Effector memory CD8-positive, alpha-beta T cell (primary cell): ENCODE measurements at regions not wholly inside any gene's neighbourhood (a gene's known extent, or its start where the extent isn't known, plus 50 kb on each side); places are given as distances from the start of the nearest gene placed in this dataset.
"Not testable (repeated sequence)": the region's sequence is repeated elsewhere in the genome, so short reads cannot be mapped to it uniquely, and the experiment has no call there.

Source experiments
- ATAC-seq: fragments of 150-1000 bp; cut with Tn5 transposase; replicated peaks from 2 replicates; pipeline ENCODE4 v1.10.0; 2021; ENCODE audit warnings: mild to moderate bottlenecking, moderate library complexity
- DNase-seq, 3 experiments: peaks; one replicate each; pipeline ENCODE4 v3.0.0; 2021
- H3K27ac Mint-ChIP-seq, 2 donors: one replicate each; pipeline ENCODE4 v1.8.0; 2022; ENCODE audit warnings: mild to moderate bottlenecking in 2 of 2, mixed read lengths in 2 of 2, moderate library complexity in 2 of 2
- H3K27me3 Mint-ChIP-seq, 2 donors: one replicate each; pipeline ENCODE4 v1.8.0; 2022; ENCODE audit warnings: mixed read lengths in 2 of 2
- H3K36me3 Mint-ChIP-seq: one replicate; pipeline ENCODE4 v1.8.0; 2022; ENCODE audit warnings: mild to moderate bottlenecking, moderate library complexity, mixed read lengths; ENCODE audit not compliant: insufficient read depth
- H3K4me1 Mint-ChIP-seq, 2 donors: one replicate each; pipeline ENCODE4 v1.8.0; 2022; ENCODE audit warnings: low read depth in 2 of 2, mixed read lengths in 2 of 2
- H3K4me3 Mint-ChIP-seq, 2 donors: one replicate each; pipeline ENCODE4 v1.8.0; 2022; ENCODE audit warnings: mild to moderate bottlenecking in 2 of 2, mixed read lengths in 2 of 2, moderate library complexity in 2 of 2
- H3K9me3 Mint-ChIP-seq, 2 donors: one replicate each; pipeline ENCODE4 v1.8.0; 2022; ENCODE audit warnings: mixed read lengths in 2 of 2

DNA sequence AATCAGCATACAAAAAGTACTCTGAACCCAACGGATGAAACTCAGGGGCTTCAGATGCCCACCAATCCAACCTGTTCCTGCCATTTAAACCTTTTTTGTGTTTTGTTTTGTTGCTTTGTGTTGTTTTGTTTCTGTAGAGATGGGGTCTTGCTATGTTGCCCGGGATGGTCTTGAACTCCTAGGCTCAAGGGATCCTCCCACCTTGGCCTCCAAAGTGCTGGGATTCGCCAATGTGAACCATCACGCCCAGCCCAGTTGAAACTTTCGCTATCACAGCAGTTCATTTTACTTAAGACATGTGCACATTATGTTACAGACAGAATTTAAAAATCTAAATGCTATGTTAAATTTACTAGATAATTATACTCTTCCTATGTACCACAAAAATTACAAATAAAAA is 101.6 kb downstream of the SKIDA1 start:
- DNase-seq = no peak

DNA sequence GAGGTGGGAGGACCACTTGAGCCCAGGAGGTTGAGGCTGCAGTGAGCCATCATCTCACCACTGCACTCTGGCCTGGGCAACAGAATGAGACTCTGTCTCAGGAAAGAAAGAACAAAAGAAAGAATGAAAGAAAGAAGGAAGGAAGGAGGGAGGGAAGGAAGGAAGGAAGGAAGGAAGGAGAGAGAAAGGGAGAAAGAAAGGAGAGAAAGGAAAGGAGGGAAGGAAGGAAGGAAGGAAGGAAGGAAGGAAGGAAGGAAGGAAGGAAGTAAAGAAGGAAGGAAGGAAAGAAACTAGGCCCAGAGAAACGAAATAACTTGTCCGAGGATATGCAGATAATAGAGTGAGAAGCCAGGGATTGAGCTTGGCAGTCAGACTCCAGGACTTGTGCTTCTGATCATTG is 102.1 kb downstream of the SKIDA1 start:
- Mint-ChIP-seq H3K36me3 (no peaks in the 10 kb centered on the region), H3K9me3 (no peaks in the 10 kb centered on the region), H3K27me3 (peaks cover 10 to 22% of the 10 kb centered on the region in 2 donors), H3K4me1 (no peaks in the 10 kb centered on the region), H3K4me3 (no peak overlapping the region), H3K27ac (no peak overlapping the region)
- ATAC-seq (no peak), DNase-seq (no peak)

More for the DNA sequence above, 101.6 kb downstream of the SKIDA1 start:
- H3K4me3 Mint-ChIP-seq = no peak overlapping the region
- no peaks in the 10 kb centered on the region for H3K4me1 Mint-ChIP-seq
- no peak for ATAC-seq
- peaks cover 10 to 21% of the 10 kb centered on the region in 2 donors for H3K27me3 Mint-ChIP-seq
- H3K27ac Mint-ChIP-seq = no peak overlapping the region
- no peaks in the 10 kb centered on the region for H3K36me3 Mint-ChIP-seq
- no peaks in the 10 kb centered on the region for H3K9me3 Mint-ChIP-seq

DNA sequence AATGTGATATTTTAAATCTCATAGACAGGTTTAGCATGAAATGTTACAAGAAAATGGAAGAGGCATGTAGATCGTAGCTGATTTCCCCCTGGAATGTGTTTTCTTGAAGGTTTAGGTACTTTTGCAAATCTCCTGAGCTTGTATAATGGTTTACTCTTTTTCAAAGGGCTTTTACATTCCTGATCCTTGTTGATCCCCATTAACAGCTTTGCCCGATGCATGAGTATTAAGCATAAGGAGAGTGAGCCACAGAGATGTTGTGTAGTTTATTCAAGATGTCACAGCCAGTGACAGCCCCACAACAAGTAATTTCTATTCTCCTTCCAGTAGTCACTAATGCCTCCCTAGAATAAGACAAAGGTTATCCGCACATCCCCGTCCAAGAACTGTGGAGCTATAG is 103.7 kb downstream of the SKIDA1 start:
- no peaks in the 10 kb centered on the region for H3K4me1 Mint-ChIP-seq
- ATAC-seq = no peak

DNA sequence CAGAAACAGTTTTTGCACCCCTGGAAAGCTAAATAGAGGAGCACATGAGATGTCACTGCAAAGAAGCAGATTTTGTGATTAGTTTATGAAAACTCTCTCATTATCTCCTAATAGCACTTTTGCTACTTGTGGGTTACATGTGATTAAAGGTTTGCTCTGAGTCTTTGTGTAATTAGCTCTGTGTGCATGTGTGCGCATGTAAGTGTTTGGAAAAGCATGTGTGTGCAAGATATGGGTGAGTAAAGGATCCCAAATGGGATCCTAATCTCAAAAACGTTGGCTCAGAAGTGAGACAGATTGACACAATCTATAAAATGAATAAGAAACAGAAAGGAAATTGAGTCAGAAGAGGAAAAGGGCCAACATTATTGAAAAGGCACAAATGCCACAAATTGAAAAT is 104.5 kb downstream of the SKIDA1 start:
- Mint-ChIP-seq H3K9me3 (no peaks in the 10 kb centered on the region), H3K4me1 (no peaks in the 10 kb centered on the region), H3K27me3 (peaks cover 5 to 16% of the 10 kb centered on the region in 2 donors), H3K4me3 (no peak overlapping the region), H3K27ac (no peak overlapping the region), H3K36me3 (no peaks in the 10 kb centered on the region)
- DNase-seq = no peak
- ATAC-seq = no peak

More for the DNA sequence above, 103.7 kb downstream of the SKIDA1 start:
- Mint-ChIP-seq H3K27me3 (peaks cover 5 to 16% of the 10 kb centered on the region in 2 donors), H3K27ac (no peak overlapping the region), H3K9me3 (no peaks in the 10 kb centered on the region), H3K36me3 (no peaks in the 10 kb centered on the region), H3K4me3 (no peak overlapping the region)
- no peak for DNase-seq

DNA sequence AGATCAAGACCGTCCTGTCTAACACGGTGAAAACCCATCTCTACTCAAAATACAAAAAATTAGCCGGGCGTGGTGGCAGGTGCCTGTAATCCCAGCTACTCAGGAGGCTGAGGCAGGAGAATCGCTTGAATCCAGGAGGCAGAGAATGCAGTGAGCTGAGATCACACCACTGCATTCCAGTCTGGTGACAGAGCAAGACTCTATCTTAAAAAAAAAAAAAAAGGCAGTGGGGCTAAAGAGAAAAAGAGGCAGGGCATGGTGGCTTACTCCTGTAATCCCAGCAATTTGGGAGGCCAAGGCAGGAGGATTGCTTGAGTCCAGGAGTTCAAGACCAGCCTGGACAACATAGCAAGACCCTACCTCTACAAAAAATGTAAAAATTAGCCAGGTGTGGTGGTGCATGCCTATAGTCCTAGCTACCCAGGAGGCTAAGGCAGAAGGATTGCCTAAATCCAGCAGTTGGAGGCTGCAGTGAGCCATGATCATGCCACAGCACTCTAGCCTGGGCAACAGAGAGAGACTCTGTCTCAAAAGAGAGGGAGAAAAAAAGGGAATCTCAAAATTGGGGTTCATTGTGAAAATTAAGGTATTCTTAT is 106.4 kb downstream of the SKIDA1 start:
- not testable (repeated sequence) for ATAC-seq, H3K4me1 Mint-ChIP-seq, H3K27ac Mint-ChIP-seq, DNase-seq, H3K4me3 Mint-ChIP-seq, H3K36me3 Mint-ChIP-seq, H3K9me3 Mint-ChIP-seq
- H3K27me3 Mint-ChIP-seq = peaks cover 5 to 16% of the 10 kb centered on the region in 2 donors

DNA sequence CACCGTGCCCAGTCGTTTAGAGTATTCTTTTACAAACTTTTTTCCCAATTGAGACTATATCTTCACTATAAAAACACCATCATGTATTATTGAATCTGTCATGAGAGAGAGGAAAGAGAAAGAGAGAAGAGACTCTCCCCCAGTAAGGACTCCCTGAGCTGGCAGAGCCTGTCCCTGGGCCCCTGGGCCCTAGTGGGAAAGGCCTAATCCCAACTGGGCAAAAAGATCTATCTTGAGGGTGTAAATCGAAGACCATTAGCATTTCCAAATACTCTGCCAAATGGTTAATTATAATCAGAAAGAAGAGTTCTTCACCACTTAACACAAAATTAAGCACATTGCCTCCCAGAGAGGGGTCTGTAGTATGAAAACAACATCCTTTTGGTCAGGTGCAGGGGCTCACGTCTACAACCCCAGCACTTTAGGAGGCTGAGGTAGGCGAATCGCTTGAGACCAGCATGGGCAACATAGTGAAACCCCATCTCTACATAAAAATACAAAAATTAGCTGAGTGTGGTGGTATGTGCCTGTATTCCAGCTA is 108.2 kb downstream of the SKIDA1 start:
- no peak for ATAC-seq
- DNase-seq = no peak
- Mint-ChIP-seq H3K27me3 (peaks cover 5 to 25% of the 10 kb centered on the region in 2 donors), H3K4me1 (no peaks in the 10 kb centered on the region), H3K9me3 (no peaks in the 10 kb centered on the region), H3K36me3 (no peaks in the 10 kb centered on the region), H3K4me3 (no peak overlapping the region), H3K27ac (no peak overlapping the region)

DNA sequence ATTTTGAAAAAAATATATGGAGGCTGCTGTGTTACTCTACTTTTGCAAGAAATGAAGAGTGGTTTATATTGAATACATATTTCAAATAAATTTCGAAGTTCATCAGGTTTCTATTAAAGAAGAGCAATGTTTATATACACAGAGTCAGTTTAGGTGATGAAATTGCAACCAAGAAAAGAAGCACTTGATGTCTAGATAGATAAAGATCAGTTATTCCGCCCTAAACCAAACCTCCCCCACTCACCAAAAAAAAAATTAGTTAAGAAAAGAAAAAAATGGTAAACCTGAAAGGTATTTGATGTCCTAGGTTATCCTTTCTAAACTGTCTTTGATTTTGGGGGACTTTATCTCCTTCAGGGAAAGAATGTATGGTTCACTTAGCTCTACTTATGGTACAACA is 111.8 kb downstream of the SKIDA1 start:
- no peaks in the 10 kb centered on the region for H3K36me3 Mint-ChIP-seq
- H3K27ac Mint-ChIP-seq = no peak overlapping the region
- ATAC-seq (no peak), DNase-seq (no peak)
- peaks cover 20 to 46% of the 10 kb centered on the region in 2 donors for H3K27me3 Mint-ChIP-seq
- H3K4me1 Mint-ChIP-seq = no peaks in the 10 kb centered on the region
- H3K4me3 Mint-ChIP-seq = no peak overlapping the region
- no peaks in the 10 kb centered on the region for H3K9me3 Mint-ChIP-seq

DNA sequence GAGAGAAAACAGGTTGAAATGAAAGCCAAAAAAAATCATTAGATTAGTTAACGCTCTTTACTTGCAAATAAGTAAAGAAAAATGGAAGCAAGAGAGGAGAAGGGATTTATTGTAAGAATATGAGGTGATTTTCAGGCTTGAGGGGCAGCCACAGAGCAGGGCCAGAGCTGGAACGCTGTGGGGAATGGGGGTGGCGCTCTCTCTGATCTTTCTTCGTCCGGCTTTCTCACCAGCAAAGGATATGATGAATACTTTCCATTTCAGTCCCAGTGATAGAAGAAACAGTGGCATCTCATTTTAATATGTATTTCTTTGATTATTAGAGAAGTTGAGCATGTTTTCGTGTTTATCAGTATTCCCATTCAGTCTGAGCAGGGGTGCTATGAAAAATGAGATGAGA is 112.2 kb downstream of the SKIDA1 start:
- Mint-ChIP-seq H3K9me3 (no peaks in the 10 kb centered on the region), H3K4me3 (no peak overlapping the region), H3K4me1 (no peaks in the 10 kb centered on the region), H3K27me3 (peaks cover 20 to 46% of the 10 kb centered on the region in 2 donors), H3K36me3 (no peaks in the 10 kb centered on the region), H3K27ac (no peak overlapping the region)
- DNase-seq = no peak
- ATAC-seq = no peak

DNA sequence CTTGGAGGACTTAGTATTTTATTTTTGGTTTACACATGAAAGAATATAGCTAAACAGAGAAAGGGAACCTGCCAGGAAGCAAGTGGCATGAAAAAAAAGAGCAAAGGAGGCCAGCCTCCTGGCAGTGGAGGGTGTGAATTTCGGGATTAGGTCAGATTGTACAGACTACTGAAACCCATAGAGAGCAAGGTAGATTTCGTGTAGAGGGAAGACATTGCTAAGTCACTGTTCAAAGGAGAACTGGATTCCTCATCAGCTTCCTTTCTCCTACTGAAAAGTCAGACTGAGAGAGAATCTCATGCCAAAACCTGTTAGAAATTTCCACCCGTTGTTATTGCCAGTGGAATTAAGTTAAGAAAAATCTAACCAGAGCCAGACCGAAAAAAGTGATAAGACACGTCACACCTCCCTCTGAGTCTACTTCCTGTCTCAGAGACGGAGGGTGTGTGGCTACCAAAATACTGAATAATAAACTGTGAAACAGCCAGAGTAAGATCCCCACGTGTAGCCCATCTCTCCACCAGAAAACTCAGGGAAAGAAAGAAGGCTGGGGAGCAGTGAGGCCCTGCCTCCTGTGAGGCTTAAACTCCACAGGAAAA is 118.8 kb downstream of the SKIDA1 start:
- H3K27ac Mint-ChIP-seq = peak overlapping the region; percentile 78 to 82

DNA sequence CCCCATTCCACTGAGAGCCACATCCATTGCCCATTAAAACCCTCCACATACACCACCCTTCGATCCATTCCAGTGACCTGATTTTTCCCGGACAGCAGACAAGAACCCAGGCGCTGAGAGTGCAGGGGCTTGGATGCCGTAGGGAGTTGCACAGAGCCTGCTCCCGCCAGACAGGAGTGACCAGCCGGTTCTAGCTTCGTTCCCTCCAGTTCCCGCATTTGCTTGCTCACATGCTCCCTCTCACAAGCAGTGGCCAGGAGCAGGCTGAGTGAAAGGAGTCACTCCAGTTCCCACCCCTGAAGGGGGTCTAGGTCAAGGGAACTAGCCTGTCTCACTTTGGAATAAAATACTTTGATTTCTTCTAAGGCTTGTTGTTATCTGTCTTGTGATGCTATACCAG is 119.5 kb downstream of the SKIDA1 start:
- peaks cover 4% of the 10 kb centered on the region for H3K36me3 Mint-ChIP-seq
- ATAC-seq (no peak), DNase-seq (no peak)
- H3K4me3 Mint-ChIP-seq = peak overlapping the region; percentile 42 to 68
- peaks cover 11 to 24% of the 10 kb centered on the region in 2 donors for H3K27me3 Mint-ChIP-seq
- peak overlapping the region; percentile 78 to 82 for H3K27ac Mint-ChIP-seq
- H3K9me3 Mint-ChIP-seq = no peaks in the 10 kb centered on the region
- H3K4me1 Mint-ChIP-seq = peaks cover 14% of the 10 kb centered on the region in 2 donors

More for the DNA sequence above, 118.8 kb downstream of the SKIDA1 start:
- H3K4me1 Mint-ChIP-seq = peaks cover 14% of the 10 kb centered on the region in 2 donors
- DNase-seq (peak in 2 of 3 experiments; percentile 1 to 6), ATAC-seq (peak; percentile 73)
- H3K9me3 Mint-ChIP-seq = no peaks in the 10 kb centered on the region
- peaks cover 17 to 24% of the 10 kb centered on the region in 2 donors for H3K27me3 Mint-ChIP-seq
- peaks cover 4% of the 10 kb centered on the region for H3K36me3 Mint-ChIP-seq
- peak overlapping the region; percentile 42 to 68 for H3K4me3 Mint-ChIP-seq

DNA sequence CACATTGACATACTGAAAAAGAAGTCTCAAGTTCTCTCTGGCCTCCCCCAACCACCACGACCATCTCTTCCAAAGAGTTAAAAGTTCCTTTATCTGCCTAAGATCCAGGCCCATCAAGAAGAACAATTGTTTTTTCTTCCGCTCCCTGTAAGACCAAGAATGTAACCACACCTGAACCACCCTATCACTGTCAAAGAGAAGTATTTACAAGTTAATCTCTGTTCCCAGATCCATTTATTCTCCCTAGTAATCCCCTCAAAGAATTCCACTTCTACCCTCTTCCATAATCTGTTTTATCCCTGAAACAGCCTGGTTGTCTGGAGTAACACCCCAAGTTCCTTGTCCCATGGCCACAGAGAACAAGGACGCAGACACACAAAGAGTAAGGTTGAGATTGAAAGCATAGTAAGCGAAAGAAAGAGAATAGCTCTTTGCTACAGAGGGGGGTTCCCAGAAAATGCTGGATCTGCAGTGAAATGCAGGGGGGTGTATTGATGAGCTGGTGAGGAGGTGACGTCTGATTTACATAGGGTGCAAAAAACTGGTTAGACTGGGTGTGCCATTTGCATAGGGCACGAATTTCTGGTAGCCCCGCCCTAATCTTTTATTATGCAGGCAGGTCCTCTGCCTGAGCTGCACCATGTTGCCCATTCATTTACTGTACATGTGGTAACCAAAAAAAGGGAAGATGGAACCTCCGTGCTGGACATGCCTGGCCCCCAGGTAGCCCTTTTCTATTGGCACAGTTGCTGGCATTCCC is 122.0 kb downstream of the SKIDA1 start:
- Mint-ChIP-seq H3K4me1 (peaks cover 14% of the 10 kb centered on the region in 2 donors), H3K4me3 (no peak overlapping the region), H3K27ac (no peak overlapping the region), H3K9me3 (no peaks in the 10 kb centered on the region), H3K36me3 (peaks cover 4% of the 10 kb centered on the region), H3K27me3 (peaks cover 6 to 7% of the 10 kb centered on the region in 2 donors)
- DNase-seq (no peak), ATAC-seq (no peak)

DNA sequence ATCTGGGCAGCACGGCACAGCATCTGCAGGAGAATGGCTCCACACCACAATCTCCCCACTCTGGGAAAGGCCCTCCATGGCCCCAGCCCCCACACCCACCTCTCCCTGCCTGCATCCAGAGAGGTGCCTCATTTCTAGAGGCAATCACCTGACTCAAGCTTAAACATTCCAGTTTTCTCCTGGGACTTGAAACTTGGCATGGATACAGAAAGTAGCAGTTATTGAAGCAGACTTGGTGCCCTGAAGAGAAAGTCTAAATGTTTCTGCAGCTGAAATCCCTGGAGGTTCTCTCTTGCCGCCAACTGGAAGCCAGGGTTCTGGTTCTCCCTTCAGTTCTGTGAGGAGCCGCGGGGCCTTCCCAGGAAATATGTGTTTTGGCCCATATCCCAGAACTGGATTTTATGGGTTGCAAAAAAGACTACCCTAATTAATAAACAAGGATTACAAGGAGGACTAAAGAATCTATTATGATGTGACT is 122.8 kb downstream of the SKIDA1 start:
- no peak for DNase-seq

DNA sequence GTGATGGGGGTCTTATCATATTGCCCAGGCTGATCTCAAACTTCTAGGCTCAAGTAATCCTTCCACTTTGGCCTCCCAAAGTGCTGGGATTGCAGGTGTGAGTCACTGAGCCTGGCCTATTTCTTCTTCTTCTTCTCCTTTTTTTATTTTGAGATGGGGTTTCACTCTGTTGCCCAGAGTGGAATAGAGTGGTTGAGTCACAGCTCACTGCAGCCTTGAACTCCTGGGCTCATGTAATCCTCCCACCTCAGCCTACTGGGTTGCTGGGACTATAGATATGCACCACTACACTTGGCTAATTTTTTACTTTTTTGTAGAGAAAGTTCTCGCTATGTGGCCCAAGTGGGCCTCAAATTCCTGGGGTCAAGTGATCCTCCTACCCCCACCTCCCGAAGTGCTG is 124.3 kb downstream of the SKIDA1 start:
- DNase-seq (no peak), ATAC-seq (no peak)
- Mint-ChIP-seq H3K9me3 (no peaks in the 10 kb centered on the region), H3K4me3 (no peak overlapping the region), H3K27me3 (peaks cover 6 to 13% of the 10 kb centered on the region in 2 donors), H3K4me1 (peaks cover 2% of the 10 kb centered on the region in 2 donors), H3K36me3 (peaks cover 4% of the 10 kb centered on the region), H3K27ac (no peak overlapping the region)

More for the DNA sequence above, 122.8 kb downstream of the SKIDA1 start:
- Mint-ChIP-seq H3K4me3 (no peak overlapping the region), H3K36me3 (peaks cover 4% of the 10 kb centered on the region), H3K27ac (no peak overlapping the region), H3K9me3 (no peaks in the 10 kb centered on the region), H3K27me3 (peaks cover 6 to 8% of the 10 kb centered on the region in 2 donors), H3K4me1 (peaks cover 14% of the 10 kb centered on the region in 2 donors)
- no peak for ATAC-seq
